ENCODE measurements at regions not wholly inside any gene's neighbourhood (a gene's known extent, or its start where the extent isn't known, plus 50 kb on each side); places are given as distances from the start of the nearest gene placed in this dataset.

GRCh38 chr13:55745828-55746227 lies 1394.9 kb upstream of the PRR20A start:
- H3K4me1 Mint-ChIP-seq (ENCODE audit: low read depth), result no peaks in the 10 kb centered on the region

GRCh38 chr13:55761986-55762385 lies 1378.7 kb upstream of the PRR20A start:
- Mint-ChIP-seq H3K27ac (no peak overlapping the region), H3K4me3 (ENCODE audit: low read depth) (no peak overlapping the region), H3K4me1 (ENCODE audit: low read depth) (no peaks in the 10 kb centered on the region), H3K9me3 (ENCODE audit: low read depth) (no peaks in the 10 kb centered on the region), H3K27me3 (no peaks in the 10 kb centered on the region), H3K36me3 (ENCODE audit: insufficient read depth) (no peaks in the 10 kb centered on the region)
- DNase-seq (ENCODE audit: low spot score, unreplicated experiment), result no peak
- TF ChIP-seq CTCF (IDR thresholded peaks at IDR 0.05; ENCODE audit: unreplicated experiment), result no peak

More at GRCh38 chr13:55745828-55746227, 1394.9 kb upstream of the PRR20A start:
- H3K27me3 Mint-ChIP-seq, result no peaks in the 10 kb centered on the region
- H3K36me3 Mint-ChIP-seq (ENCODE audit: insufficient read depth), result no peaks in the 10 kb centered on the region
- no peaks in the 10 kb centered on the region for H3K9me3 Mint-ChIP-seq (ENCODE audit: low read depth)
- no peak for TF ChIP-seq CTCF (IDR thresholded peaks at IDR 0.05; ENCODE audit: unreplicated experiment)
- no peak overlapping the region for H3K27ac Mint-ChIP-seq
- no peak overlapping the region for H3K4me3 Mint-ChIP-seq (ENCODE audit: low read depth)
- no peak for DNase-seq (ENCODE audit: low spot score, unreplicated experiment)

- no peak for DNase-seq (ENCODE audit: low spot score, unreplicated experiment)
- no peak overlapping the region for H3K4me3 Mint-ChIP-seq (ENCODE audit: low read depth)
- H3K4me1 Mint-ChIP-seq (ENCODE audit: low read depth), result no peaks in the 10 kb centered on the region
- no peak overlapping the region for H3K27ac Mint-ChIP-seq
- H3K9me3 Mint-ChIP-seq (ENCODE audit: low read depth), result no peaks in the 10 kb centered on the region
- no peak for TF ChIP-seq CTCF (IDR thresholded peaks at IDR 0.05; ENCODE audit: unreplicated experiment)
- no peaks in the 10 kb centered on the region for H3K36me3 Mint-ChIP-seq (ENCODE audit: insufficient read depth)
- H3K27me3 Mint-ChIP-seq, result no peaks in the 10 kb centered on the region
Observed at GRCh38 chr13:55777612-55778011, 1363.1 kb upstream of the PRR20A start.

GRCh38 chr13:55783841-55784240 lies 1356.9 kb upstream of the PRR20A start:
- Mint-ChIP-seq H3K9me3 (ENCODE audit: low read depth) (peaks cover 12% of the 10 kb centered on the region), H3K36me3 (ENCODE audit: insufficient read depth) (no peaks in the 10 kb centered on the region), H3K27ac (no peak overlapping the region)

GRCh38 chr13:55788548-55788947 lies 1352.2 kb upstream of the PRR20A start:
- peaks cover 12% of the 10 kb centered on the region for H3K9me3 Mint-ChIP-seq (ENCODE audit: low read depth)
- H3K36me3 Mint-ChIP-seq (ENCODE audit: insufficient read depth), result no peaks in the 10 kb centered on the region

More at GRCh38 chr13:55783841-55784240, 1356.9 kb upstream of the PRR20A start:
- no peak for TF ChIP-seq CTCF (IDR thresholded peaks at IDR 0.05; ENCODE audit: unreplicated experiment)
- no peak for DNase-seq (ENCODE audit: low spot score, unreplicated experiment)
- Mint-ChIP-seq H3K4me1 (ENCODE audit: low read depth) (no peaks in the 10 kb centered on the region), H3K27me3 (no peaks in the 10 kb centered on the region), H3K4me3 (ENCODE audit: low read depth) (no peak overlapping the region)

More at GRCh38 chr13:55788548-55788947, 1352.2 kb upstream of the PRR20A start:
- Mint-ChIP-seq H3K4me3 (ENCODE audit: low read depth) (no peak overlapping the region), H3K27me3 (no peaks in the 10 kb centered on the region), H3K27ac (no peak overlapping the region), H3K4me1 (ENCODE audit: low read depth) (no peaks in the 10 kb centered on the region)
- DNase-seq (ENCODE audit: low spot score, unreplicated experiment), result no peak
- no peak for TF ChIP-seq CTCF (IDR thresholded peaks at IDR 0.05; ENCODE audit: unreplicated experiment)
